K562 (cell line): ENCODE measurements at regions not wholly inside any gene's neighbourhood (a gene's known extent, or its start where the extent isn't known, plus 50 kb on each side); places are given as distances from the start of the nearest gene placed in this dataset.

Source experiments
- ATAC-seq: fragments of 200-7000 bp; cut with Tn5 transposase; 3 replicates; pipeline ENCODE4 v1.9.1; 2020; ENCODE audit warnings: moderate library complexity
- BruUV-seq: library from RNA; stranded (reverse); fragments of 400-500 nt; replicated peaks from 2 replicates; lab custom pipeline; 2021; lab: Mats Ljungman, UMichigan
- CTCF ChIA-PET: fragments of 300-600 bp; formaldehyde crosslinking; extraction: SDS; loops from one replicate; lab custom pipeline; 2021; ENCODE audit warnings: low intra/inter-chr PET ratio; lab: Yijun Ruan, JAX
- POLR2A ChIA-PET: fragments of 300-600, 350-650 bp; sonication (Branson Sonifier 250); formaldehyde crosslinking; extraction: SDS; loops from one replicate; lab custom pipeline; 2021; ENCODE audit warnings: antibody characterized with exemption, inconsistent platforms; lab: Yijun Ruan, JAX
- DNase-seq, 4 experiments: peaks; one replicate each; pipeline versions ENCODE4 v3.0.0 to v3.0.0-alpha.2; 2011 to 2018; ENCODE audit warnings: low spot score in 3 of 4, mixed read lengths in 3 of 4; ENCODE audit errors: extremely low read depth in 1 of 4
- FAIRE-seq: peaks from 2 replicates; lab custom pipeline; 2011; peaks lifted over from hg19 to GRCh38; lab: Jason Lieb, UNC
- H2AFZ ChIP-seq: 2 replicates; pipeline ENCODE4 v1.6.0; 2011; ENCODE audit warnings: low read depth, low read length, control low read depth, inconsistent platforms
- H3K27ac ChIP-seq: fragments of 200-600 bp; 3 replicates; pipeline ENCODE4 v1.8.0; 2011; ENCODE audit warnings: low read depth, mild to moderate bottlenecking, control low read depth, inconsistent platforms, low read length, moderate library complexity, mixed read lengths; ENCODE audit errors: extremely low read depth
- H3K27me3 ChIP-seq, 2 experiments: fragments of 300-600 bp in 1 of 2; 2 replicates in 1 of 2; 3 replicates in 1 of 2; pipeline versions ENCODE4 v1.6.0 to v1.8.0; 2011; ENCODE audit warnings: inconsistent platforms in 2 of 2, low read length in 2 of 2, mild to moderate bottlenecking in 1 of 2, mixed read lengths in 1 of 2, moderate library complexity in 1 of 2; ENCODE audit not compliant: control insufficient read depth in 2 of 2, insufficient read depth in 2 of 2
- H3K36me3 ChIP-seq: fragments of 300-600 bp; 3 replicates; pipeline ENCODE4 v1.8.0; 2011; ENCODE audit warnings: mild to moderate bottlenecking, low read length, inconsistent platforms; ENCODE audit not compliant: control insufficient read depth, insufficient read depth
- H3K4me1 ChIP-seq, 2 experiments: fragments of 200-600 bp in 1 of 2; replicated peaks in 1 of 2; 2 replicates in 1 of 2; 3 replicates in 1 of 2; pipeline versions ENCODE4 v1.5.1 to v1.8.0; 2011; ENCODE audit warnings: inconsistent platforms in 2 of 2, low read length in 2 of 2, mild to moderate bottlenecking in 1 of 2, mixed read lengths in 1 of 2, moderate library complexity in 1 of 2; ENCODE audit not compliant: control insufficient read depth in 2 of 2, insufficient read depth in 2 of 2
- H3K4me2 ChIP-seq: 2 replicates; pipeline ENCODE4 v1.6.1; 2011; ENCODE audit warnings: low read length, control low read depth, inconsistent platforms, mixed read lengths; ENCODE audit not compliant: insufficient read depth
- H3K4me3 ChIP-seq: fragments of 200-600 bp; sonication (generic), shearing (Covaris generic); 2 replicates; pipeline ENCODE4 v1.5.1; 2016; ENCODE audit warnings: control low read depth, inconsistent platforms
- H3K79me2 ChIP-seq: fragments of 200-600 bp; 3 replicates; pipeline ENCODE4 v1.8.0; 2011; ENCODE audit warnings: low read length, inconsistent platforms; ENCODE audit not compliant: control insufficient read depth, insufficient read depth
- H3K9ac ChIP-seq, 2 experiments: 2 replicates each; pipeline versions ENCODE4 v1.6.0 to v1.6.1; 2011; ENCODE audit warnings: low read depth in 2 of 2, low read length in 2 of 2, control low read depth in 1 of 2, inconsistent platforms in 1 of 2, mild to moderate bottlenecking in 1 of 2, mixed read lengths in 1 of 2; ENCODE audit not compliant: insufficient read depth in 1 of 2
- H3K9me1 ChIP-seq: one replicate; pipeline ENCODE4 v1.6.0; 2011; ENCODE audit warnings: inconsistent platforms, mild to moderate bottlenecking, low read length, moderate library complexity; ENCODE audit not compliant: control insufficient read depth, insufficient read depth
- H3K9me3 ChIP-seq: replicated peaks from 2 replicates; pipeline ENCODE4 v1.5.1; 2011; ENCODE audit warnings: low read depth, low read length, inconsistent platforms; ENCODE audit not compliant: control insufficient read depth, insufficient read depth
- H4K20me1 ChIP-seq: replicated peaks from 2 replicates; pipeline ENCODE4 v1.6.1; 2011; ENCODE audit warnings: low read length, inconsistent platforms, mixed read lengths; ENCODE audit not compliant: control insufficient read depth, insufficient read depth
- ADNP ChIP-seq: fragments of 200-800 bp; sonication (Bioruptor generic); IDR thresholded peaks from 2 replicates; pipeline ENCODE4 v1.6.1; 2016; ENCODE audit warnings: missing genetic modification characterization, missing compliant biosample characterization
- C11orf30 ChIP-seq: fragments of 450-650 bp; IDR thresholded peaks from 2 replicates; pipeline ENCODE4 v1.6.1; 2016; ENCODE audit warnings: low read depth, mild to moderate bottlenecking
- CEBPZ ChIP-seq: fragments of 150-350 bp; IDR thresholded peaks from 2 replicates; pipeline ENCODE4 v1.6.1; 2014; ENCODE audit warnings: low read depth, mild to moderate bottlenecking, low read length, borderline replicate concordance
- E2F1 ChIP-seq: sonication (generic); formaldehyde crosslinking; IDR thresholded peaks from 2 replicates; pipeline ENCODE4 v1.8.1; 2023; ENCODE audit warnings: mild to moderate bottlenecking, missing genetic modification reagents, moderate library complexity
- GATAD2A ChIP-seq: fragments of 450-650 bp; IDR thresholded peaks from 2 replicates; pipeline ENCODE4 v1.6.1; 2017
- MAFF ChIP-seq: IDR thresholded peaks from 2 replicates; pipeline ENCODE4 v1.6.1; 2012; ENCODE audit warnings: low read length, improper control_type of control experiment
- MAFG ChIP-seq: fragments of 450-650 bp; conservative IDR thresholded peaks from 2 replicates; pipeline ENCODE4 v1.6.1; 2016; ENCODE audit warnings: missing genetic modification characterization, missing compliant biosample characterization
- MCM5 ChIP-seq: fragments of 450-650 bp; IDR thresholded peaks from 2 replicates; pipeline ENCODE4 v1.6.1; 2016; ENCODE audit warnings: low read depth
- NFE2 ChIP-seq: IDR thresholded peaks from 2 replicates; pipeline ENCODE4 v1.6.1; 2014; ENCODE audit warnings: antibody characterized with exemption, low read depth
- NR2F6 ChIP-seq: fragments of 450-650 bp; formaldehyde crosslinking; IDR thresholded peaks from 2 replicates; pipeline ENCODE4 v1.4.0; 2020; ENCODE audit warnings: mild to moderate bottlenecking
- RBM39 ChIP-seq: fragments of 200-400 bp; formaldehyde crosslinking; optimal IDR thresholded peaks from 2 replicates; pipeline ENCODE3; 2018; ENCODE audit warnings: low read depth, low read length
- SMAD4 ChIP-seq: fragments of 250-450 bp; sonication (Bioruptor Pico); conservative IDR thresholded peaks from 2 replicates; pipeline ENCODE4 v1.8.0; 2021; ENCODE audit warnings: inconsistent platforms, mild to moderate bottlenecking, moderate library complexity
- SPI1 ChIP-seq: IDR thresholded peaks from 2 replicates; pipeline ENCODE4 v1.6.1; 2011; ENCODE audit warnings: low read depth, low read length, control low read depth, borderline replicate concordance
- ZFPM2 ChIP-seq: fragments of 250-450 bp; sonication (Bioruptor Pico); IDR thresholded peaks from 2 replicates; pipeline ENCODE4 v1.5.1; 2022; ENCODE audit warnings: mild to moderate bottlenecking
- ZNF277 ChIP-seq: fragments of 250-450 bp; sonication (Bioruptor Pico); IDR thresholded peaks from 2 replicates; pipeline ENCODE4 v1.8.0; 2022; ENCODE audit warnings: inconsistent platforms, mild to moderate bottlenecking, moderate library complexity, borderline replicate concordance
- ZNF316 ChIP-seq: fragments of 450-650 bp; IDR thresholded peaks from 2 replicates; pipeline ENCODE4 v1.6.1; 2016
- ZNF511 ChIP-seq: sonication (generic); formaldehyde crosslinking; IDR thresholded peaks from 2 replicates; pipeline ENCODE4 v1.8.0; 2022; ENCODE audit warnings: mild to moderate bottlenecking, missing genetic modification reagents
- WGBS: fragments of 100-300 bp; shearing (Covaris generic); methylation state at CpG from one replicate; pipeline ENCODE4 v1.1.6; 2016; ENCODE audit warnings: low coverage, mixed read lengths; ENCODE audit not compliant: insufficient coverage; ENCODE audit errors: missing lambda C conversion rate; 5-methylcytosine and 5-hydroxymethylcytosine counted together
- in situ Hi-C: fragments of 300-500 bp; cut with MboI; formaldehyde crosslinking; loops from 4 replicates; pipeline ENCODE4 v1.15.0; 2018; ENCODE audit warnings: inconsistent platforms, mixed read lengths
- intact Hi-C: fragments of 100-400 bp; cut with micrococcal nuclease; formaldehyde crosslinking; loops from 2 replicates; pipeline ENCODE4 v1.14.2; 2022

- ATAC-seq (no peak), FAIRE-seq (peak; percentile 40), DNase-seq (no peak)
- H3K27ac ChIP-seq, result no peak overlapping the region
- no peak overlapping the region for H2AFZ ChIP-seq
- H3K79me2 ChIP-seq, result no peaks in the 10 kb centered on the region
- no peaks in the 10 kb centered on the region for H3K36me3 ChIP-seq
- H3K27me3 ChIP-seq, result peaks cover 11 to 57% of the 10 kb centered on the region in 2 experiments
- POLR2A ChIA-PET, result interaction anchor here (0.5 to 0.6 kb wide), 2 partner anchors 195 to 201 kb away, joined by 4 to 6 read pairs; no protein-coding TSS in a partner anchor
- no peaks in the 10 kb centered on the region for H4K20me1 ChIP-seq
- intact Hi-C loops, result no loop called here
- in situ Hi-C loops, result no loop called here
- no peak overlapping the region for H3K9ac ChIP-seq
- no peaks in the 10 kb centered on the region for H3K4me1 ChIP-seq
- BruUV-seq, result no TSS peak
- H3K9me1 ChIP-seq, result no peaks in the 10 kb centered on the region
- H3K4me2 ChIP-seq, result no peak overlapping the region
- 23% methylated on average over 6 of the region's 6 CpGs for WGBS
- CTCF ChIA-PET, result no interaction called here
- no peak overlapping the region for H3K4me3 ChIP-seq
- no peaks in the 10 kb centered on the region for H3K9me3 ChIP-seq
- TF ChIP-seq ZFPM2 (CRISPR knock-in tag) (no peak), NR2F6 (CRISPR knock-in tag) (no peak), ZNF277 (CRISPR knock-in tag) (no peak), ADNP (tag) (no peak), CEBPZ (no peak), RBM39 (no peak), SMAD4 (no peak), NFE2 (peak; percentile 79), ZNF316 (peak; percentile 76), SPI1 (no peak), ZNF511 (CRISPR knock-in tag) (no peak), E2F1 (CRISPR knock-in tag) (no peak), MAFF (peak; percentile 58), GATAD2A (no peak), MCM5 (no peak), MAFG (tag) (peak; percentile 88), C11orf30 (peak; percentile 57)
Observed at GRCh38 chr20:33910529-33911327, 83.0 kb upstream of the RALY start.
